Fibroblast of lung (primary cell): ENCODE measurements at regions not wholly inside any gene's neighbourhood (a gene's known extent, or its start where the extent isn't known, plus 50 kb on each side); places are given as distances from the start of the nearest gene placed in this dataset.
"Not testable (repeated sequence)": the region's sequence is repeated elsewhere in the genome, so short reads cannot be mapped to it uniquely, and the experiment has no call there.

Experiments
- EZH2 ChIP-seq: IDR thresholded peaks from 2 replicates; pipeline ENCODE4 v1.5.1; 2012; ENCODE audit warnings: low read length, control low read depth, mild to moderate bottlenecking; ENCODE audit errors: missing control alignments
- TF ChIP-seq, protein P1 (sequence below), 2 donors: IDR thresholded peaks in 1 of 2; conservative IDR thresholded peaks in 1 of 2; 1 replicate in 1 of 2; 2 replicates in 1 of 2; pipeline ENCODE4 v1.5.1; 2011 to 2012; ENCODE audit warnings: low read length in 2 of 2, control low read depth in 1 of 2, inconsistent platforms in 1 of 2, low read depth in 1 of 2, mild to moderate bottlenecking in 1 of 2

DNA sequence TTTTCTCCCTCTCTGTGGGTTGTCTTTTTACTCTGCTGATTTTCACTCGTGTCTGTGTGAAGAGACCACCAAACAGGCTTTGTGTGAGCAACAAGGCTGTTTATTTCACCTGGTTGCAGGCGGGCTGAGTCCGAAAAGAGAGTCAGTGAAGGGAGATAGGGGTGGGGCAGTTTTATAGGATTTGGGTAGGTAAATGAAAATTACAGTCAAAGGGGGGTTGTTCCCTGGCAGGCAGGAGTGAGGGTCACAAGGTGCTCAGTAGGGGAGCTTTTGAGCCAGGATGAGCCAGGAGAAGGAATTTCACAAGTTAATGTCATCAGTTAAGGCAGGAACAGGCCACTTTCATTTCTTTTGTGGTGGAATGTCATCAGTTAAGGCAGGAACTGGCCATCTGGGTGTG lies 729.6 kb downstream of the TRHDE start:
- TF ChIP-seq, protein P1, sequence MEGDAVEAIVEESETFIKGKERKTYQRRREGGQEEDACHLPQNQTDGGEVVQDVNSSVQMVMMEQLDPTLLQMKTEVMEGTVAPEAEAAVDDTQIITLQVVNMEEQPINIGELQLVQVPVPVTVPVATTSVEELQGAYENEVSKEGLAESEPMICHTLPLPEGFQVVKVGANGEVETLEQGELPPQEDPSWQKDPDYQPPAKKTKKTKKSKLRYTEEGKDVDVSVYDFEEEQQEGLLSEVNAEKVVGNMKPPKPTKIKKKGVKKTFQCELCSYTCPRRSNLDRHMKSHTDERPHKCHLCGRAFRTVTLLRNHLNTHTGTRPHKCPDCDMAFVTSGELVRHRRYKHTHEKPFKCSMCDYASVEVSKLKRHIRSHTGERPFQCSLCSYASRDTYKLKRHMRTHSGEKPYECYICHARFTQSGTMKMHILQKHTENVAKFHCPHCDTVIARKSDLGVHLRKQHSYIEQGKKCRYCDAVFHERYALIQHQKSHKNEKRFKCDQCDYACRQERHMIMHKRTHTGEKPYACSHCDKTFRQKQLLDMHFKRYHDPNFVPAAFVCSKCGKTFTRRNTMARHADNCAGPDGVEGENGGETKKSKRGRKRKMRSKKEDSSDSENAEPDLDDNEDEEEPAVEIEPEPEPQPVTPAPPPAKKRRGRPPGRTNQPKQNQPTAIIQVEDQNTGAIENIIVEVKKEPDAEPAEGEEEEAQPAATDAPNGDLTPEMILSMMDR (conservative IDR thresholded peaks at IDR 0.05 in 1 of 2, IDR thresholded peaks at IDR 0.05 in 1 of 2; ENCODE audit: low read depth in 1 of 2, low read length in 2 of 2): not testable (repeated sequence)
- TF ChIP-seq EZH2: not testable (repeated sequence)
